KMS-11 (cell line): ENCODE measurements at regions not wholly inside any gene's neighbourhood (a gene's known extent, or its start where the extent isn't known, plus 50 kb on each side); places are given as distances from the start of the nearest gene placed in this dataset.

Source experiments
- H2AFZ ChIP-seq: fragments of 200-600 bp; sonication (generic); 2 replicates; pipeline ENCODE4 v1.6.1; 2016; ENCODE audit warnings: antibody characterized with exemption, mixed run types, low read depth
- H3K27ac ChIP-seq: fragments of 200-600 bp; sonication (generic); 2 replicates; pipeline ENCODE4 v1.6.1; 2016; ENCODE audit warnings: mild to moderate bottlenecking, mixed run types
- H3K27me3 ChIP-seq: fragments of 200-600 bp; sonication (generic); 2 replicates; pipeline ENCODE4 v1.6.1; 2017; ENCODE audit warnings: mild to moderate bottlenecking, low read depth, mixed run types, moderate library complexity; ENCODE audit not compliant: insufficient read depth
- H3K36me3 ChIP-seq: fragments of 200-600 bp; sonication (generic); 2 replicates; pipeline ENCODE4 v1.6.1; 2017; ENCODE audit warnings: mild to moderate bottlenecking, mixed run types; ENCODE audit not compliant: insufficient read depth
- H3K4me1 ChIP-seq: fragments of 200-600 bp; sonication (generic); 2 replicates; pipeline ENCODE4 v1.6.1; 2016; ENCODE audit warnings: mild to moderate bottlenecking, low read depth, mixed run types; ENCODE audit not compliant: poor library complexity, severe bottlenecking
- H3K4me2 ChIP-seq: fragments of 200-600 bp; sonication (generic); 2 replicates; pipeline ENCODE4 v1.7.0; 2016; ENCODE audit warnings: mild to moderate bottlenecking, mixed run types
- H3K4me3 ChIP-seq: fragments of 200-600 bp; sonication (generic); IDR thresholded peaks from 2 replicates; pipeline ENCODE4 v1.6.1; 2017; ENCODE audit warnings: low read depth, low read length, mixed read lengths; ENCODE audit not compliant: insufficient read depth
- H3K79me2 ChIP-seq: fragments of 200-600 bp; sonication (generic); 2 replicates; pipeline ENCODE4 v1.6.1; 2016; ENCODE audit warnings: low read depth, mixed run types; ENCODE audit not compliant: insufficient read depth
- H3K9ac ChIP-seq: fragments of 200-600 bp; sonication (generic); 2 replicates; pipeline ENCODE4 v1.6.1; 2016; ENCODE audit warnings: mild to moderate bottlenecking, mixed run types
- H4K20me1 ChIP-seq: fragments of 200-600 bp; sonication (generic); 2 replicates; pipeline ENCODE4 v1.6.1; 2016; ENCODE audit warnings: mild to moderate bottlenecking, mixed run types; ENCODE audit not compliant: insufficient read depth
- CTCF ChIP-seq: fragments of 200-600 bp; sonication (generic); conservative IDR thresholded peaks from 2 replicates; pipeline ENCODE4 v1.6.1; 2017; ENCODE audit warnings: low read depth, mild to moderate bottlenecking, antibody characterized with exemption, low read length, moderate library complexity, mixed read lengths

- H4K20me1 ChIP-seq: no peaks in the 10 kb centered on the region
- no peak overlapping the region for H3K27ac ChIP-seq
- no peak overlapping the region for H3K4me3 ChIP-seq
- no peaks in the 10 kb centered on the region for H3K27me3 ChIP-seq
- no peaks in the 10 kb centered on the region for H3K36me3 ChIP-seq
- H3K79me2 ChIP-seq: no peaks in the 10 kb centered on the region
- H3K9ac ChIP-seq: no peak overlapping the region
- H2AFZ ChIP-seq: no peak overlapping the region
- H3K4me2 ChIP-seq: no peak overlapping the region
- no peak for TF ChIP-seq CTCF
- no peaks in the 10 kb centered on the region for H3K4me1 ChIP-seq
Measured at GRCh38 chr1:79688932-79689331, 682.4 kb upstream of the ADGRL4 start.

- Histone ChIP-seq H3K9ac (no peak overlapping the region), H3K79me2 (no peaks in the 10 kb centered on the region), H2AFZ (no peak overlapping the region), H3K4me3 (no peak overlapping the region), H4K20me1 (no peaks in the 10 kb centered on the region), H3K27ac (no peak overlapping the region), H3K36me3 (no peaks in the 10 kb centered on the region), H3K27me3 (no peaks in the 10 kb centered on the region), H3K4me2 (no peak overlapping the region), H3K4me1 (no peaks in the 10 kb centered on the region)
- TF ChIP-seq CTCF: no peak
Measured at GRCh38 chr1:79683420-79683819, 676.9 kb upstream of the ADGRL4 start.

- H3K4me1 ChIP-seq: no peaks in the 10 kb centered on the region
- no peaks in the 10 kb centered on the region for H3K36me3 ChIP-seq
- no peak for TF ChIP-seq CTCF
- no peaks in the 10 kb centered on the region for H4K20me1 ChIP-seq
- no peak overlapping the region for H3K9ac ChIP-seq
- no peak overlapping the region for H3K27ac ChIP-seq
- no peaks in the 10 kb centered on the region for H3K79me2 ChIP-seq
- no peaks in the 10 kb centered on the region for H3K27me3 ChIP-seq
- H3K4me3 ChIP-seq: no peak overlapping the region
- no peak overlapping the region for H3K4me2 ChIP-seq
- no peak overlapping the region for H2AFZ ChIP-seq
Measured at GRCh38 chr1:79682478-79682877, 675.9 kb upstream of the ADGRL4 start.

GRCh38 chr1:79681382-79681781 is 674.9 kb upstream of the ADGRL4 start:
- Histone ChIP-seq H3K9ac (no peak overlapping the region), H2AFZ (no peak overlapping the region), H3K27ac (no peak overlapping the region), H3K4me3 (no peak overlapping the region), H3K79me2 (no peaks in the 10 kb centered on the region), H3K27me3 (no peaks in the 10 kb centered on the region), H3K36me3 (no peaks in the 10 kb centered on the region), H3K4me2 (no peak overlapping the region), H3K4me1 (no peaks in the 10 kb centered on the region), H4K20me1 (no peaks in the 10 kb centered on the region)
- no peak for TF ChIP-seq CTCF

- Histone ChIP-seq H3K36me3 (no peaks in the 10 kb centered on the region), H3K27ac (no peak overlapping the region), H3K4me3 (no peak overlapping the region), H3K27me3 (no peaks in the 10 kb centered on the region), H3K9ac (no peak overlapping the region), H3K4me1 (no peaks in the 10 kb centered on the region), H4K20me1 (no peaks in the 10 kb centered on the region), H3K4me2 (no peak overlapping the region), H2AFZ (no peak overlapping the region), H3K79me2 (no peaks in the 10 kb centered on the region)
- TF ChIP-seq CTCF: no peak
Measured at GRCh38 chr1:79679916-79680315, 673.4 kb upstream of the ADGRL4 start.
